ENCODE measurements at regions not wholly inside any gene's neighbourhood (a gene's known extent, or its start where the extent isn't known, plus 50 kb on each side); places are given as distances from the start of the nearest gene placed in this dataset.

GRCh38 chr6:149186873-149187272, 130.6 kb upstream of the TAB2 start:
- no peaks in the 10 kb centered on the region for H3K36me3 ChIP-seq
- no peaks in the 10 kb centered on the region for H3K9me3 ChIP-seq (ENCODE audit: severe bottlenecking)
- DNase-seq = no peak
- no peak overlapping the region for H3K4me3 ChIP-seq (ENCODE audit: low read depth, low read length)
- H3K27me3 ChIP-seq (ENCODE audit: insufficient read depth, low read depth, severe bottlenecking) = no peaks in the 10 kb centered on the region
- H3K27ac ChIP-seq = no peak overlapping the region
- no peak for TF ChIP-seq CTCF (IDR thresholded peaks at IDR 0.05; ENCODE audit: low read depth, low read length)

GRCh38 chr6:149190224-149190831, 127.2 kb upstream of the TAB2 start:
- TF ChIP-seq CTCF (IDR thresholded peaks at IDR 0.05; ENCODE audit: low read depth, low read length) = peak; percentile 30; the same call in 1 of the 2 replicates
- peak; percentile 19 for DNase-seq
- no peak overlapping the region for H3K27ac ChIP-seq
- H3K9me3 ChIP-seq (ENCODE audit: severe bottlenecking) = no peaks in the 10 kb centered on the region
- H3K4me3 ChIP-seq (ENCODE audit: low read depth, low read length) = no peak overlapping the region
- no peaks in the 10 kb centered on the region for H3K36me3 ChIP-seq
- no peaks in the 10 kb centered on the region for H3K27me3 ChIP-seq (ENCODE audit: insufficient read depth, low read depth, severe bottlenecking)

- Histone ChIP-seq H3K27me3 (ENCODE audit: insufficient read depth, low read depth, severe bottlenecking) (no peaks in the 10 kb centered on the region), H3K9me3 (ENCODE audit: severe bottlenecking) (no peaks in the 10 kb centered on the region), H3K36me3 (no peaks in the 10 kb centered on the region), H3K4me3 (ENCODE audit: low read depth, low read length) (no peak overlapping the region), H3K27ac (no peak overlapping the region)
- DNase-seq = no peak
- TF ChIP-seq CTCF (IDR thresholded peaks at IDR 0.05; ENCODE audit: low read depth, low read length) = no peak
Observed at GRCh38 chr6:149194820-149195558, 122.5 kb upstream of the TAB2 start.

- H3K36me3 ChIP-seq = no peaks in the 10 kb centered on the region
- no peaks in the 10 kb centered on the region for H3K9me3 ChIP-seq (ENCODE audit: severe bottlenecking)
- H3K27me3 ChIP-seq (ENCODE audit: insufficient read depth, low read depth, severe bottlenecking) = no peaks in the 10 kb centered on the region
- H3K4me3 ChIP-seq (ENCODE audit: low read depth, low read length) = no peak overlapping the region
- no peak overlapping the region for H3K27ac ChIP-seq
- DNase-seq = no peak
- no peak for TF ChIP-seq CTCF (IDR thresholded peaks at IDR 0.05; ENCODE audit: low read depth, low read length)
Observed at GRCh38 chr6:149196091-149196490, 121.4 kb upstream of the TAB2 start.

- no peak for TF ChIP-seq CTCF (IDR thresholded peaks at IDR 0.05; ENCODE audit: low read depth, low read length)
- Histone ChIP-seq H3K27me3 (ENCODE audit: insufficient read depth, low read depth, severe bottlenecking) (no peaks in the 10 kb centered on the region), H3K9me3 (ENCODE audit: severe bottlenecking) (no peaks in the 10 kb centered on the region), H3K36me3 (no peaks in the 10 kb centered on the region), H3K27ac (no peak overlapping the region), H3K4me3 (ENCODE audit: low read depth, low read length) (no peak overlapping the region)
- DNase-seq = no peak
Observed at GRCh38 chr6:149197482-149197881, 120.0 kb upstream of the TAB2 start.

Data from WERI-Rb-1 (cell line).